NCI-H1092 treated with DMSO at 0.1 percent for 48 hours (cell line): ENCODE measurements at regions not wholly inside any gene's neighbourhood (a gene's known extent, or its start where the extent isn't known, plus 50 kb on each side); places are given as distances from the start of the nearest gene placed in this dataset.

ENCODE experiments used
- DNase-seq: peaks from one replicate; lab custom pipeline; 2025; lab: John Stamatoyannopoulos, UW

- no peak for DNase-seq
These were observed 50.0 kb upstream of the CLDN5 start for GRCh38 chr22:19574247-19574646.

- DNase-seq, result no peak
These were observed 52.5 kb upstream of the CLDN5 start for GRCh38 chr22:19576460-19577421.

GRCh38 chr22:19577422-19577966 is 53.3 kb upstream of the CLDN5 start:
- DNase-seq, result no peak

- DNase-seq, result no peak
These were observed 54.2 kb upstream of the CLDN5 start for GRCh38 chr22:19578180-19579004.

- no peak for DNase-seq
These were observed 55.1 kb upstream of the CLDN5 start for GRCh38 chr22:19579115-19579811.

- no peak for DNase-seq
These were observed 55.7 kb upstream of the CLDN5 start for GRCh38 chr22:19579880-19580279.

GRCh38 chr22:19580291-19580890 is 56.2 kb upstream of the CLDN5 start:
- no peak for DNase-seq

- DNase-seq, result no peak
These were observed 58.0 kb upstream of the CLDN5 start for GRCh38 chr22:19582033-19582693.

GRCh38 chr22:19586922-19587684 is 62.9 kb upstream of the CLDN5 start:
- DNase-seq, result no peak

GRCh38 chr22:19590696-19591095 is 66.5 kb upstream of the CLDN5 start:
- no peak for DNase-seq

- DNase-seq, result no peak
These were observed 67.4 kb upstream of the CLDN5 start for GRCh38 chr22:19591568-19591967.

GRCh38 chr22:19592464-19592863 is 68.3 kb upstream of the CLDN5 start:
- DNase-seq, result no peak

GRCh38 chr22:19593991-19594569 is 69.9 kb upstream of the CLDN5 start:
- DNase-seq, result no peak

- no peak for DNase-seq
These were observed 71.3 kb upstream of the CLDN5 start for GRCh38 chr22:19595532-19595931.

- DNase-seq, result no peak
These were observed 72.6 kb upstream of the CLDN5 start for GRCh38 chr22:19596680-19597398.

GRCh38 chr22:19597399-19597735 is 73.2 kb upstream of the CLDN5 start:
- no peak for DNase-seq

GRCh38 chr22:19598054-19598855 is 74.0 kb upstream of the CLDN5 start:
- no peak for DNase-seq

GRCh38 chr22:19599004-19599403 is 74.8 kb upstream of the CLDN5 start:
- DNase-seq, result no peak
